ENCODE measurements at regions not wholly inside any gene's neighbourhood (a gene's known extent, or its start where the extent isn't known, plus 50 kb on each side); places are given as distances from the start of the nearest gene placed in this dataset.
A peak's percentile ranks its signal among the peaks of the same experiment; 100 is the strongest.
"Not testable (repeated sequence)": the region's sequence is repeated elsewhere in the genome, so short reads cannot be mapped to it uniquely, and the experiment has no call there.

GRCh38 chr4:52421811-52422213 lies 237.3 kb downstream of the USP46 start:
- H3K4me3 ChIP-seq = no peak overlapping the region
- no peak overlapping the region for H3K27ac ChIP-seq
- TF ChIP-seq POLR2A (IDR thresholded peaks at IDR 0.05) = no peak
- peak in 1 of 2 donors; percentile 57 for TF ChIP-seq EP300 (IDR thresholded peaks at IDR 0.05)
- no peaks in the 10 kb centered on the region for H3K27me3 ChIP-seq
- H3K36me3 ChIP-seq = no peaks in the 10 kb centered on the region
- H3K9me3 ChIP-seq = peaks cover 0 to 9% (median 0%) of the 10 kb centered on the region in 4 donors
- DNase-seq (ENCODE audit: low spot score in 2 of 2) = peak in 1 of 2 donors; percentile 18
- peaks cover 0 to 12% (median 0%) of the 10 kb centered on the region in 4 donors for H3K4me1 ChIP-seq

- peaks cover 0 to 12% (median 0%) of the 10 kb centered on the region in 4 donors for H3K4me1 ChIP-seq
- no peaks in the 10 kb centered on the region for H3K36me3 ChIP-seq
- no peak overlapping the region for H3K4me3 ChIP-seq
- 88 to 89% methylated on average over 4 of the region's 4 CpGs for WGBS, 2 donors
- H3K9me3 ChIP-seq = peaks cover 0 to under 1% (median 0%) of the 10 kb centered on the region in 4 donors
- H3K27me3 ChIP-seq = no peaks in the 10 kb centered on the region
- no peak for DNase-seq (ENCODE audit: low spot score in 2 of 2)
- H3K27ac ChIP-seq = no peak overlapping the region
- TF ChIP-seq CTCF (IDR thresholded peaks at IDR 0.05) (no peak), POLR2A (IDR thresholded peaks at IDR 0.05) (no peak), EP300 (IDR thresholded peaks at IDR 0.05) (no peak)
These were observed 235.1 kb downstream of the USP46 start for GRCh38 chr4:52423967-52424366.

- H3K27ac ChIP-seq = no peak overlapping the region
- no peaks in the 10 kb centered on the region for H3K27me3 ChIP-seq
- peaks cover 0 to 12% (median 0%) of the 10 kb centered on the region in 4 donors for H3K4me1 ChIP-seq
- TF ChIP-seq CTCF (IDR thresholded peaks at IDR 0.05) = no peak
- TF ChIP-seq POLR2A (IDR thresholded peaks at IDR 0.05) = no peak
- TF ChIP-seq EP300 (IDR thresholded peaks at IDR 0.05) = no peak
- H3K36me3 ChIP-seq = no peaks in the 10 kb centered on the region
- no peak overlapping the region for H3K4me3 ChIP-seq
- DNase-seq (ENCODE audit: low spot score in 2 of 2) = no peak
- H3K9me3 ChIP-seq = no peaks in the 10 kb centered on the region
- WGBS, 2 donors = 58 to 71% methylated on average over 3 of the region's 3 CpGs
These were observed 233.3 kb downstream of the USP46 start for GRCh38 chr4:52425751-52426326.

GRCh38 chr4:52431410-52431809 lies 227.7 kb downstream of the USP46 start:
- no peaks in the 10 kb centered on the region for H3K9me3 ChIP-seq
- H3K36me3 ChIP-seq = no peaks in the 10 kb centered on the region
- no peak overlapping the region for H3K27ac ChIP-seq
- peaks cover 0 to 7% (median 0%) of the 10 kb centered on the region in 4 donors for H3K4me1 ChIP-seq
- TF ChIP-seq EP300 (IDR thresholded peaks at IDR 0.05) (no peak), POLR2A (IDR thresholded peaks at IDR 0.05) (no peak), CTCF (IDR thresholded peaks at IDR 0.05) (no peak)
- no peak overlapping the region for H3K4me3 ChIP-seq
- DNase-seq (ENCODE audit: low spot score in 2 of 2) = no peak
- H3K27me3 ChIP-seq = no peaks in the 10 kb centered on the region

- Histone ChIP-seq H3K4me1 (peaks cover 0 to 7% (median 0%) of the 10 kb centered on the region in 4 donors), H3K36me3 (no peaks in the 10 kb centered on the region), H3K27me3 (no peaks in the 10 kb centered on the region), H3K27ac (no peak overlapping the region), H3K9me3 (no peaks in the 10 kb centered on the region), H3K4me3 (no peak overlapping the region)
- no peak for TF ChIP-seq EP300 (IDR thresholded peaks at IDR 0.05)
- no peak for DNase-seq (ENCODE audit: low spot score in 2 of 2)
- 59 to 60% methylated on average over 4 of the region's 4 CpGs for WGBS, 2 donors
These were observed 227.2 kb downstream of the USP46 start for GRCh38 chr4:52431869-52432268.

- H3K4me1 ChIP-seq; DNase-seq (ENCODE audit: low spot score in 2 of 2); H3K27me3 ChIP-seq; H3K4me3 ChIP-seq; H3K36me3 ChIP-seq; H3K9me3 ChIP-seq; H3K27ac ChIP-seq: not testable (repeated sequence)
- 100% methylated on average over 1 of the region's 1 CpG; no CpG with 5 or more reads in 1 of the 2 donors for WGBS, 2 donors
These were observed 216.6 kb downstream of the USP46 start for GRCh38 chr4:52442524-52442923.

- no peak for TF ChIP-seq POLR2A (IDR thresholded peaks at IDR 0.05)
- no peak for TF ChIP-seq CTCF (IDR thresholded peaks at IDR 0.05)
- TF ChIP-seq EP300 (IDR thresholded peaks at IDR 0.05) = no peak
- 15 to 28% methylated on average over 1 of the region's 1 CpG for WGBS, 2 donors
- no peaks in the 10 kb centered on the region for H3K27me3 ChIP-seq
- no peaks in the 10 kb centered on the region for H3K36me3 ChIP-seq
- no peak overlapping the region for H3K27ac ChIP-seq
- DNase-seq (ENCODE audit: low spot score in 2 of 2) = no peak
- no peak overlapping the region for H3K4me3 ChIP-seq
- H3K4me1 ChIP-seq = no peaks in the 10 kb centered on the region
- H3K9me3 ChIP-seq = no peaks in the 10 kb centered on the region
These were observed 186.7 kb downstream of the USP46 start for GRCh38 chr4:52472444-52472843.
